ENCODE measurements at regions not wholly inside any gene's neighbourhood (a gene's known extent, or its start where the extent isn't known, plus 50 kb on each side); places are given as distances from the start of the nearest gene placed in this dataset.

DNA sequence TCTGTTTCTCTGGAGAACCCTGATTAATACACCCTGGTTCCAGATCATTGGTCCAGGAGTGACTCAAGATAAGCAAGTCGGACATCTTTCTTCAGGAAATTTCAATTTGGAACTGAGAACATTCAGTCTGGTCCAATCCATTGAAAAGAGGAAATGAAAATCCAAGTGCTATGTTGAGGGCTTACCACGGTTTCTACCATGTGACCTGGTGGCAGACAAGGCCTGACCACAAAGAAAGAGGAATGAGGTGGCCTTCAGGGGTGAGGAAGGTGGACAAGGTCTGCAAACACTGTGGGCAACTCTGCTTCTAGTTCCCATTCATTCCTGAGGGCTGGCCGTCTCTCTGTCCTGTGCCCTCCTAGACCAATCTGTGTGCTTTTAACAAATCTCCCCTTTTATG lies 149.2 kb upstream of the GHITM start:
- TF ChIP-seq, protein P1, sequence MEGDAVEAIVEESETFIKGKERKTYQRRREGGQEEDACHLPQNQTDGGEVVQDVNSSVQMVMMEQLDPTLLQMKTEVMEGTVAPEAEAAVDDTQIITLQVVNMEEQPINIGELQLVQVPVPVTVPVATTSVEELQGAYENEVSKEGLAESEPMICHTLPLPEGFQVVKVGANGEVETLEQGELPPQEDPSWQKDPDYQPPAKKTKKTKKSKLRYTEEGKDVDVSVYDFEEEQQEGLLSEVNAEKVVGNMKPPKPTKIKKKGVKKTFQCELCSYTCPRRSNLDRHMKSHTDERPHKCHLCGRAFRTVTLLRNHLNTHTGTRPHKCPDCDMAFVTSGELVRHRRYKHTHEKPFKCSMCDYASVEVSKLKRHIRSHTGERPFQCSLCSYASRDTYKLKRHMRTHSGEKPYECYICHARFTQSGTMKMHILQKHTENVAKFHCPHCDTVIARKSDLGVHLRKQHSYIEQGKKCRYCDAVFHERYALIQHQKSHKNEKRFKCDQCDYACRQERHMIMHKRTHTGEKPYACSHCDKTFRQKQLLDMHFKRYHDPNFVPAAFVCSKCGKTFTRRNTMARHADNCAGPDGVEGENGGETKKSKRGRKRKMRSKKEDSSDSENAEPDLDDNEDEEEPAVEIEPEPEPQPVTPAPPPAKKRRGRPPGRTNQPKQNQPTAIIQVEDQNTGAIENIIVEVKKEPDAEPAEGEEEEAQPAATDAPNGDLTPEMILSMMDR (IDR thresholded peaks at IDR 0.05): no peak
- no peak for TF ChIP-seq ZFX (IDR thresholded peaks at IDR 0.05; ENCODE audit: borderline replicate concordance)
